Effector memory CD4-positive, alpha-beta T cell (primary cell): ENCODE measurements at regions not wholly inside any gene's neighbourhood (a gene's known extent, or its start where the extent isn't known, plus 50 kb on each side); places are given as distances from the start of the nearest gene placed in this dataset.
"Not testable (repeated sequence)": the region's sequence is repeated elsewhere in the genome, so short reads cannot be mapped to it uniquely, and the experiment has no call there.

Source experiments
- DNase-seq, 3 donors: peaks; one replicate each; pipeline ENCODE4 v3.0.0-alpha.2; 2020
- H3K27ac ChIP-seq: 2 replicates; pipeline ENCODE4 v1.7.0; 2013; ENCODE audit warnings: mild to moderate bottlenecking, low read length, moderate library complexity; ENCODE audit not compliant: insufficient read depth, poor library complexity, severe bottlenecking
- H3K27me3 ChIP-seq: replicated peaks from 2 replicates; pipeline ENCODE4 v1.7.0; 2013; ENCODE audit warnings: mild to moderate bottlenecking, low read length; ENCODE audit not compliant: insufficient read depth, control insufficient read depth, poor library complexity, severe bottlenecking
- H3K36me3 ChIP-seq: 2 replicates; pipeline ENCODE4 v1.7.0; 2013; ENCODE audit warnings: mild to moderate bottlenecking, low read length, moderate library complexity; ENCODE audit not compliant: control insufficient read depth, insufficient read depth
- H3K4me1 ChIP-seq: 2 replicates; pipeline ENCODE4 v1.7.0; 2013; ENCODE audit warnings: low read length, mild to moderate bottlenecking; ENCODE audit not compliant: control insufficient read depth, insufficient read depth, poor library complexity, severe bottlenecking
- H3K4me3 ChIP-seq: 2 replicates; pipeline ENCODE4 v1.7.0; 2013; ENCODE audit warnings: low read length, low read depth, mild to moderate bottlenecking; ENCODE audit not compliant: insufficient read depth, poor library complexity, severe bottlenecking
- H3K9me3 ChIP-seq: 2 replicates; pipeline ENCODE4 v1.7.0; 2013; ENCODE audit warnings: mild to moderate bottlenecking, low read length, moderate library complexity; ENCODE audit not compliant: control insufficient read depth

DNA sequence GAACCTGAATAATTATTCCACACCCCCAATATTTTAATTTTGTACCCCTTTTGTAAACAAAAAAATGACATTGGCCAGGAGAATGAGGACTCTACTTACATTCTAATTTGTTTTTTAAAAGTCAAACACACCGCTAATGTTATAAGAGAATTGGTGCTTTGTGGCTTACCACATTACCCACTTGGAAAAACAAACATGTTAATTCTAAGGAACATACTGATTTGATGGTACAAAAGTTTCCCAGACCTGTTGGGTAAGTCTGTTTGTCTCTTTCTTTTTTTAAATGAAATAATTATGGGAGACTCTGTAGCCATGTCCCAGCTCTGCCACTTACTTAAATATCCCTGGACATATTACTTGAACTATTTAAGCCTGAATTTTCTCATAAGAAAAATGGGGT, 352.5 kb upstream of the C2CD4B start:
- H3K27ac ChIP-seq: no peak overlapping the region
- H3K27me3 ChIP-seq: no peaks in the 10 kb centered on the region
- no peaks in the 10 kb centered on the region for H3K4me1 ChIP-seq
- no peak overlapping the region for H3K4me3 ChIP-seq
- no peaks in the 10 kb centered on the region for H3K9me3 ChIP-seq
- H3K36me3 ChIP-seq: no peaks in the 10 kb centered on the region
- DNase-seq: no peak

- not testable (repeated sequence) for H3K9me3 ChIP-seq, H3K27me3 ChIP-seq, H3K27ac ChIP-seq, H3K4me3 ChIP-seq, DNase-seq, H3K4me1 ChIP-seq, H3K36me3 ChIP-seq
Measured at GRCh38 chr15:62518666-62519065, 353.6 kb upstream of the C2CD4B start.

DNA sequence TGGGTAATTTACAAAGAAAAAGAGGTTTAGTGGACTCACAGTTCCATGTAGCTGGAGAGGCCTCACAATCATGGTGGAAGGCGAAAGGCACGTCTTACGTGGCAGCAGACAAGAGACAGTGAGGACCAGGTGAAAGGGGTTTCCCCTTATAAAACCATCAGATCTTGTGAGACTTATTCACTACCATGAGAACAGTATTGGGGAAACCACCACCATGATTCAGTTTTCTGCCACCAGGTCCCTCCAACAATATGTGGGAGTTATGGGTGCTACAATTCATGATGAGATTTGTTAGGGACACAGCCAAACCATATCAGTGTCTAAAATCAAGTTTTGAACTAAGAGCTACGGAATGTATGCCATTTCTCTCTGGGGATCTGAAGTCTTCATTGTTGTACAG, 354.8 kb upstream of the C2CD4B start:
- Histone ChIP-seq H3K4me1 (no peaks in the 10 kb centered on the region), H3K9me3 (no peaks in the 10 kb centered on the region), H3K4me3 (no peak overlapping the region), H3K27me3 (no peaks in the 10 kb centered on the region), H3K36me3 (no peaks in the 10 kb centered on the region), H3K27ac (no peak overlapping the region)
- DNase-seq: no peak

- no peak for DNase-seq
- Histone ChIP-seq H3K27ac (no peak overlapping the region), H3K27me3 (no peaks in the 10 kb centered on the region), H3K4me1 (no peaks in the 10 kb centered on the region), H3K4me3 (no peak overlapping the region), H3K36me3 (no peaks in the 10 kb centered on the region), H3K9me3 (no peaks in the 10 kb centered on the region)
Measured at GRCh38 chr15:62520887-62521286, 355.8 kb upstream of the C2CD4B start.

DNA sequence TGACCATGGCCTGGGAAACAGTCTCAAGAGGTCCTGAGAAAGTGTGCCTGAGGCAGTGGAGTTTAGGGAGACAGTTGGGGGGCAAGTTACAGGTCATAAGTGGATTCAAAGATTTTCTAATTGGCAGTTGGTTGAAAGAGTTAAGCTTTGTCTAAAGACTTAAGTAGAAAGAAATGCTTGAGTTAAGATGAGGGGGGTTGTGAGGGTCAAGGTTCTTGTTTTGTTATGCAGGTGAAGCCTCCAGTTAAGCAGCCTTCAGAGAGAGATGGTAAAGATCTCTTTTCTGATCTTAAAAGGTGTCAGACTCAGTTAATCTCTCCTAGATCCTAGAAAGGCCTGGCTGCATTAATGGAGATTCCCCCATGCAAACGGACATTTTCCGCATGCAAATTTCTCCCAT, 356.3 kb upstream of the C2CD4B start:
- Histone ChIP-seq H3K36me3 (no peaks in the 10 kb centered on the region), H3K9me3 (no peaks in the 10 kb centered on the region), H3K27ac (no peak overlapping the region), H3K27me3 (no peaks in the 10 kb centered on the region), H3K4me1 (no peaks in the 10 kb centered on the region), H3K4me3 (no peak overlapping the region)
- no peak for DNase-seq

DNA sequence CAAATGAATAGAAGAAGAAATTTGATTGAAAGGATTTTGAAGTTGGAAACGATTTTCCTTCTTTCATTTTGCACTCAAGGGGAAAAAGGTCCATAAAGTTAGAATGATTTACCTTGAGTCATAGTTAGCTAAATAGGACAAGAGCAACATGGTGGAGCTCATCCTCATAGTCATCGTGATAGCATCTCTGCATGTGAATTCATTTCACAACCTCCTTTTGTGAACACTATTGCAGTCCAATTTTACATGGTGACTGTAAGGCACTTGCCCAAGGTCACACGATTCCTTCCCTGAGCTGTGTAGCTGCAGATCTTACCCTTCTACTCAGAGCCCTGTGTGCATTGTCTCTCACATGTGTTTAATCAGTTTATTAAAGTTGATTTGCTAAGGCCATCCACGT, 359.8 kb upstream of the C2CD4B start:
- Histone ChIP-seq H3K9me3 (no peaks in the 10 kb centered on the region), H3K36me3 (no peaks in the 10 kb centered on the region), H3K4me1 (no peaks in the 10 kb centered on the region), H3K4me3 (no peak overlapping the region), H3K27me3 (no peaks in the 10 kb centered on the region), H3K27ac (no peak overlapping the region)
- DNase-seq: no peak

- Histone ChIP-seq H3K27me3 (no peaks in the 10 kb centered on the region), H3K4me3 (no peak overlapping the region), H3K27ac (no peak overlapping the region), H3K36me3 (no peaks in the 10 kb centered on the region), H3K9me3 (no peaks in the 10 kb centered on the region), H3K4me1 (no peaks in the 10 kb centered on the region)
- DNase-seq: no peak
Measured at GRCh38 chr15:62527387-62527786, 362.3 kb upstream of the C2CD4B start.

- Histone ChIP-seq H3K4me3 (no peak overlapping the region), H3K4me1 (no peaks in the 10 kb centered on the region), H3K9me3 (no peaks in the 10 kb centered on the region), H3K27me3 (no peaks in the 10 kb centered on the region), H3K27ac (no peak overlapping the region), H3K36me3 (no peaks in the 10 kb centered on the region)
- DNase-seq: no peak
Measured at GRCh38 chr15:62528505-62528904, 363.4 kb upstream of the C2CD4B start.

- Histone ChIP-seq H3K4me1 (no peaks in the 10 kb centered on the region), H3K27ac (no peak overlapping the region), H3K36me3 (no peaks in the 10 kb centered on the region), H3K9me3 (no peaks in the 10 kb centered on the region), H3K4me3 (no peak overlapping the region), H3K27me3 (no peaks in the 10 kb centered on the region)
- DNase-seq: no peak
Measured at GRCh38 chr15:62532367-62532766, 367.3 kb upstream of the C2CD4B start.

GRCh38 chr15:62533687-62534086, 368.6 kb upstream of the C2CD4B start:
- no peak overlapping the region for H3K4me3 ChIP-seq
- DNase-seq: no peak
- no peaks in the 10 kb centered on the region for H3K9me3 ChIP-seq
- no peaks in the 10 kb centered on the region for H3K27me3 ChIP-seq
- H3K27ac ChIP-seq: no peak overlapping the region
- H3K4me1 ChIP-seq: no peaks in the 10 kb centered on the region
- H3K36me3 ChIP-seq: no peaks in the 10 kb centered on the region

DNA sequence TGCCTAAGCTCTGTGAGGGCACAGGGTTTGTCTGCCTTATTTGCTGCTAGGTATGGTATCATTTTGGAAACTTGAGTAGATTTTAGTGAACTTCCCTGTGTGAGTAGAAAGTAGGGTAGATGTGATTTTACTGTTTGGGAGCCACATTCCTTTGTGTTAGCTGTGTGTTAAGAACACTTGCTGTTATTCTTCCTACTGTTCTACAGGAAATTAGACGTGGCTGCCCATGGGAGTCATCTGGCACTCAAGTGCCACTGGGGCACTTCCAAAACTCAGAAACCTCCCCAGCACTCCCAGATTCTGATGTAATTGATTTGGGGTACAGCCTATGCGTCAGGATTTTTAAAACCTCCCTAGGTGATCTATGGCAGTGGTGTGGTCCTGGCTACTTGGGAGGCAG, 369.9 kb upstream of the C2CD4B start:
- Histone ChIP-seq H3K4me1 (no peaks in the 10 kb centered on the region), H3K9me3 (no peaks in the 10 kb centered on the region), H3K36me3 (no peaks in the 10 kb centered on the region), H3K27me3 (no peaks in the 10 kb centered on the region), H3K27ac (no peak overlapping the region), H3K4me3 (no peak overlapping the region)
- DNase-seq: no peak
